Erythroblast (primary cell): ENCODE measurements at regions not wholly inside any gene's neighbourhood (a gene's known extent, or its start where the extent isn't known, plus 50 kb on each side); places are given as distances from the start of the nearest gene placed in this dataset.

ENCODE experiments used
- DNase-seq, 2 experiments: peaks; one replicate each; lab custom pipeline; 2025; lab: John Stamatoyannopoulos, UW
- GATA1 ChIP-seq: IDR thresholded peaks from 2 replicates; pipeline ENCODE4 v1.6.1; 2011; ENCODE audit warnings: low read depth, mild to moderate bottlenecking, control low read depth, low read length, moderate library complexity
- POLR2A ChIP-seq: IDR thresholded peaks from 2 replicates; pipeline ENCODE4 v1.6.1; 2011; ENCODE audit warnings: mild to moderate bottlenecking, low read length

DNA sequence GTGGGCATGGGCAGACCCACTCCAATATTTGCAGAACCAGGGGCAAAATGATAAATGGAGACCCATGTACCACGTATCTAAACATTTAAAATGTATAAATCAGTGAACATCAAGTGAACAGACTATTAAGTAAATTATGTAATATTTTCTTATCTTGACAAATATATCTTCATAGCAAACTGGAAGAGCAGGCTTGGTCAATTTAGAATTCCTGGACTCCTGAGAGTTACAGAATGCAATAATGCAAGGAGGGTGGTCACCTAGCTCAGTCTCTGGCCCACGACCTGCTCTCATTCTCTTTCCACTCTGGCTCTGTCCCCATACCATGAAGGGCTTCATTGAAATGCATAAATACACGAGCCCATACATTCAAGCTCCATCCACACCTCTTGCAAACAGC is 398.0 kb downstream of the ENC1 start:
- TF ChIP-seq POLR2A, result no peak
- TF ChIP-seq GATA1, result no peak
- DNase-seq, result no peak

DNA sequence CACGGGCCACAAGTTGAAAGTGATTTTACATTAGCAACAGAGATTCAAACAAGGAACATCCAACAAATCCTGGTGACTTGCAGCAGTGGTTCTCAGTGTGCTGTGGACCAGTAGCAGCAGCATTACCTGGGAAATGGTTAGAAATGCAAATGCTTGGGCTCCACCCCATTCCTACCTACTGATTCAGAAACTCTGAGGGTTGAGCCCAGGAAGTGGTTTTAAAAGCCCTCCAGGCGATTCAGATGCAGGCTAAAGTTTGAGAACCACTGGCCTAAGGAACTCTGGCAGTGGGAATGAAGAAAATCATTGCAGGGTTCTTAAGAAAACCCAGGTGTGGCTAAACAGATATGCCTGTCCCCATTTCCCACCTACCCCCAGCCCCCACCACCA is 398.8 kb downstream of the ENC1 start:
- no peak for TF ChIP-seq POLR2A
- no peak for TF ChIP-seq GATA1
- no peak for DNase-seq

DNA sequence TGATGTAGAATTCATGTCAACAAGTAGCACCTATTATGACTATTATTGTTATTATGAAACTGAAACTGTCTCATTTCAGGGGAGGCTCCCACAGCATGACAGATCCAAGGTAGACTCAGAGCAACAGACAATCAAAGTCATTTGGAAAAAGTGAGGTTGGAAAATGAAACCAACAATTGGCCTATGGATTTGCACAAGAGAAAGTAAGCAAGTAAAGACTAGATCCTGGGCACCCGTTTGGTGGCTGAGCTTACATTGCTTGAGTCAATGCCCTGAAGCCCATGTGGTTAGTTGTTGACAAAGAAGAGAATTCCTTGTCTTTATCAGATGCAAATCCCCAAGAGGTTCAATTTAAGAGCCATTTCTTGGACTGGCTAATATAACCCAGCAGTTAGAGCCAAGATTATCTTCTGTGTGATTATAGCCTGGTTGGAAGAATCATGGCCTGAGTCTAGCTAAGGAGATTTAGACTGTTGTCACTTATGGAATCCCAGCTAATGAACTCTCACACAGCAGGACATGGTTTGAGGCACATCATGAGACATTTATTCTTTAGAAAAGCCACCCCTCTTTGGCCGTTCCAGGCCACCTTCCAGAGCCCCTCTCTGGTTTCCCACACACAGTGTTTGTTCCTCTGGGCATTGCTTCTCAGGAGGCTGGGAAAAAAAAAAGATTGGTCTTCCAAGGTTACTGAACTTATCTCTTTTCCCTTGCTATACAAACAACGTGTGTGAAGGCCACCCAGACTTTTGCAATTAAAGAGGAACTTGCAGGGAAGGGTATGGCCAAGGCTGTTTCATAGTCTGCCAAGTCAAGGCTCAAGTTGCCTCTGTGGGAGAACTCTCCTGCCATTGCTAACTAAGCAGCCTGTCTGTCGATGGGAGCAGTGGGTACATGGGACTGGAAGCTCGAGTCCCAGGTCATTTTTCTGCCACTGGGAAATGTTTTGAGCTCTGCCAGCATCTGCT is 399.5 kb downstream of the ENC1 start:
- TF ChIP-seq POLR2A, result no peak
- TF ChIP-seq GATA1, result no peak
- DNase-seq, result no peak

DNA sequence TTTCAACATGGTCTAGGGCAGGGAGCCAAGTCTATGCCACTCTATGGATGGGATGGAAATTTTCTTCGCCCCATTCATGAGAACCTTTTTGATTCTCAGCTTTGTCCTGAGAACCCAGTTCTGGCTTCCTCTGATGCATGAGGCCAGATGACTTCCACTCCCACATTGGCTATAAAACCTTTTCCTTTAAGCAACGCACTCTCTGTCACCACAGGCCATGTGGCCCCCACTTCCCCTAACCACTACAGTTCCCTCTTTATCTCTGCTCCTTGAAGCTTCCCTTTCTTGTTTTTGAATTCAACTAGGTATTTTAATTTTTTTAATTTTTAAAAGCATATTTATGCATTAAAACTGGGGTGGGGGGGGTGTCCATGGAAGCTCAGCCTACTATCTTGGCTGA is 401.3 kb downstream of the ENC1 start:
- no peak for DNase-seq
- TF ChIP-seq POLR2A (no peak), GATA1 (no peak)

DNA sequence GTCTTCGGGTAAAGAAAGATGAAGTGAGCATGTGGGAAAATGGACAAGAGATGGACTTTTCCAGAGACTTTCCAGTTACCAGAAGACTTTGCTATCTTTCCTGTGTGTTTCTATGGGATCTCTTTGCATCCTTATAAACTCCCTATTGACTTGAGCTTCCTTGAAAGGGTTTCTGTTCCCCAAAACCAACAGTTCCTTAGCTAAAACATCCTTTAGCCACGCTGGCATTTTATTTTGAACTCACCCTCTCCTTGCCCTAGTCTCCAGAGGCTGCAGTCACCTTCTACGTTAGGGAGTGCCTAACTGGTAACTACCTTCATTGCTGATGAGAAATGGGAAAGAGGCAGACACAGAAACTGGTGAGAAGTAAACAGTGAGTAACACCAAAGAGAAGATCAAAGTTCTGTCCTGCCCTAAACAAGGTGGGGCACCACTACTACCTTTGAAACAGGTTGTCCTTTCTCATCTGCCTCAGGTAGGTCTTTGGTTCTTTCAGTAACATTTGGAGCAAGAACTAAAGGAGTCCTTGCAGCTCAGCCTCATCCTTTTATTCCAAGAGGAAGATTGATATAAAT is 402.9 kb downstream of the ENC1 start:
- TF ChIP-seq POLR2A (no peak), GATA1 (no peak)
- no peak for DNase-seq

DNA sequence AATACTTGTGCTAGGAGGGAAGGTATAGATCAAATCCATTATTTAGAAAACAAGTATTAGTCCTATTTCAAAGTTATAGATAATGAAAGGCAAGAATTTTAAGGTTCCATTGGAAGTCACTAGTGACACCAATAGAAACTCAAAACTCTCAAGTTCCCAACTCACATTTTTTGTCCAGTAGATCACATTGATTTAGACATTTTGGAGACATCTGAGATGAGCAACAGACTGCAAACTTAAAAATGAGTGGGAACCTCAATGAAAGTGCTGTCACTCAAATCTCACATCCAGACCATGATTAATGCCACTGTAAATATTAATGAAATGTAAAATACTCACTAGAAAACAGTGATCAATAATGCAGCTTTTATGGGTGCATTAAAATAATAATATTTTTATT is 405.0 kb downstream of the ENC1 start:
- no peak for DNase-seq
- TF ChIP-seq GATA1 (no peak), POLR2A (no peak)

DNA sequence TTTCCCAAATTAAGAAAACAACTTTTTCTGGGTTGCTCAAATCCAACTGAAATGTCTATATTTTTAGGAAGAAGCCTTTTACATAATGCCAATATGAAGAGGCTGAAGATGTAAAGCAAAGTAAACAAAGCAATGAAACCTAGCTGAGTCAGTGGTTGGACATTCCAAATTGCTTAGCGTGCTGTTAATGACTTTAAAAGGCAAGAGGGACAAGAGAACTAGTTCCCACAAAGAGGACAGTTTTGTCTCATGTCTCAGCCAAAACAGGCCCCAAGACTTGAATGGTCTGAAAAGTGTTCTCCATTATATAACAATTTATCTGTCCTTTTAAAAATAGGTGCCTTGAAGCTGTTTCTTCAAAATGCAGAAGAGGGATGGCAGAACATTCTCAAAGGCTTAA is 407.0 kb downstream of the ENC1 start:
- DNase-seq, result no peak
- TF ChIP-seq GATA1, result no peak
- no peak for TF ChIP-seq POLR2A

DNA sequence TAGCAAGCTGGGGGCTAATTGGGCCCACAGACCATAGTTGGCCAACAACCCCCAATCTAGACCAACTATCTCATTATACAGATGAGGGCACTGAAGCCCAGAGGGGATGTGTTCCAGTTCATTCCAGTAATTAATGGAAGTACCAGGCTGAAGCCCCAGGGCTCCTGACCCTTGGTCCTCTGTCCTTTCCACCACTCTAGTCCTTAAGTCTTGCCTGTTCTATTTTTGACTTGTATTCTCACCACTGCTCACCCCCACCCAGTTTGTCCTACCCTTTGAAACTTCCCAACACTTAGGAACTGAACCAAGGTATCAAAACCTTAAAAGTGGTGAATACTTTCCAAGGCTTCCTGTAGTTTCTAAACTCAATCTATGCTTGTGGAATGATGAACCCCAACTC is 407.4 kb downstream of the ENC1 start:
- DNase-seq, result no peak
- no peak for TF ChIP-seq POLR2A
- no peak for TF ChIP-seq GATA1

DNA sequence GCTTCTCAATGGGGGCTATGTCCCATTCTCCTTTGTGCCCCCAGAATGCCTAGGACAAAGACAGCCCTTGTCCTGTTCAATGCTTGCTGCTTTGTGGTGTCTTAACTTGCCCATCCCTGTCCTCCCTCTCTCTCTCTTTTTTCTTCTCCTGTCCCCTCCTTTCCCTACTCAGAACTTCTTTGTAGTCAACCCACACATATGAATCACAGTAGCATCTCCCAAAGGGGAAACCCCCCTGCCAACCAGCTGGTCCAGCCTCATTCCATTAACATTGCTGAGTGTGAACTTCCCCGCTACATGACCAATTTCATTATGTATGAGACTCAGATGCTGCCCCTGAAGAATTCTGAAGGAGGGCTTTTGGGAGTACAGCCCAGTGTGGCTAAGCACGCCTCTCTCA is 408.3 kb downstream of the ENC1 start:
- TF ChIP-seq POLR2A (no peak), GATA1 (no peak)
- no peak for DNase-seq

DNA sequence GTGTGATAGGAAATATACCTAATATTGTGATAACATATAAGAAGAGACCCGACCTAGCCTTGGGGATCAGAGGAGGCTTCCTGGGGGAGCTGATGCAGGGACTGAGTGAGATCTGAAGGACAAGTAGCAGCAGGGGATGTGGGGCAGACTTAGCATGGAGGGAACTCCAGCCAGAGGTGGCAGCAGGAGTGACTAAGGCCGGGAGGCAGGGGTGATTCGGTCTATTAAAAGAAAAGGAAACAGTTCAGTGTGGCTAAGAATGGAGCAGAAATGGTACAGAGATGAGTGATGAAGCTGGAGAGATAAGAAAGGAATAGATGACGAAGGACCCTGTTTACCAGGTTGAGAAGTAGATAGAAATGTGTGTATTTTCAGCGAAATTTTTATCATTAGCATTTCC is 408.8 kb downstream of the ENC1 start:
- TF ChIP-seq POLR2A (no peak), GATA1 (no peak)
- DNase-seq, result no peak

DNA sequence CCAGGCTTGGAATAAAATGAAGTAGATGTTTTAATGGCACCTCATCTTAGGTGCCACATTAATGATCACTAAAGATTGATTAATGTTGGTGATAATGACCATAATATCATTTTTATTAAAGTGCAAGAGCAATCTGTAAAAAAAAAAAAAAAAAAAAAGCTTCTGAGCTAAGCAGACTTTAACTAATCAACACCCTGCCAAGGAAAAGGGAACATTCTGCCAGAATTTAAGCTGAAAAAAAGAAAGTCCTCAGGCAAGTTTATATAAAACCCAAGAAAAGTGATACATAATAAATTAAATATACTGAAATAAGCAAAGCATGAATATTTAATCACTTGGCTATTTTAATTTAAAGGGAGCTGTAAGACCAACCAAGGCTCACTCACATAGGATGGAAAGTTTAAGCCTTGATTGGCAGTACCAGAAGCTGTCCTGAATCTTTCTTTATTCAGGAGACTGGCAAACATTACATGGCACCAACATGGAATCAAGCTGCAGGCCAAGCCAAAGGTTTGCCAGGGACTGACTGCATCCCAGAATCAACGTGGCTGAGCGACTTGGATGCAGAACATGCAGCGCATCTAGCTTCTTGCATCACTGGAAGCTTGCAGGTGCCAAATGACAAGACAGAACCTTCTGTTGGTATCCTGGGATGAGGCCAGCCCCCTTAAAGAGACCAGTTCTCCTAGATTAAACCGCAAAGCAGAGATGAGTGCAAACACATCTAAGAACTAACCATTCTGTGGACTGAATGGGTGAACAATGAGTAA is 413.6 kb downstream of the ENC1 start:
- no peak for DNase-seq
- TF ChIP-seq POLR2A (no peak), GATA1 (no peak)

DNA sequence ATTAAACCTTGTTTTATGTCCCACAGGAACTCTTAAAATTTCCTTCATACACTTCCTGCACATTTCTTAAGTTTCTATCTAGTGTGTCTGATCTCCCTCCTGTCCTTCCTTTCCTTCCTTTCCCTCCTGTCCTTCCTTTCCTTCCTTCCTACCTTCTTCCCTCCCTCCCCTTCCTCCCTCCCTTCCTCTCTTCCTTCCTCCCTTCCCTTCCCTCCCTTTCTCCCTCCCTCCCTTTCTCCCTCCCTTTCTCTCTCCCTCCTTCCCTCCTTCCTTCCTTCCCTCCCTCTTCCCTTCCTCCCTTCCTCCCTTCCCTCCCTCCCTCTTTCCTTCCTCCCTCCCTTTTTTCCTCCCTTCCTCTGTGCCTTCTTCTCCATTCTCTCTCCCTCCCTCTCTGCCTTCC is 414.9 kb downstream of the ENC1 start:
- no peak for DNase-seq
- TF ChIP-seq POLR2A (no peak), GATA1 (no peak)

DNA sequence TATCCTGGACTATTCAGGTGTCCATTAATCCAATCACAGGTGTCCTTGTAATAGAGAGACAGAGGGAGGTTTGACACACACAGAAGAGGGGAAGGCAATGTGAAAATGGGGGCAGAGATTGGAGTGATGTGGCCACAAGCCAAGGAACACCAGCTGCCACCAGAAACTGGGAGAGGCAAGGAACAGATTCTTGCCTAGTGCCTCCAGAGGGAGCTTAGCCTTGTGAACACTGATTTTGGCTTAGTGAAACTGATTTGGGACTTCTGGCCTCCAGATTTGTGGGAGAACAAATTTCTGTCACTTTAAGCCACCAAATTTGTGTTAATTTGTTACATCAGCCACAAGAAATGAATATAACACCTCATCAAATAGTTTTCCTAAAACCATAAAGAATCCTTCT is 416.2 kb downstream of the ENC1 start:
- TF ChIP-seq GATA1 (no peak), POLR2A (no peak)
- no peak for DNase-seq

DNA sequence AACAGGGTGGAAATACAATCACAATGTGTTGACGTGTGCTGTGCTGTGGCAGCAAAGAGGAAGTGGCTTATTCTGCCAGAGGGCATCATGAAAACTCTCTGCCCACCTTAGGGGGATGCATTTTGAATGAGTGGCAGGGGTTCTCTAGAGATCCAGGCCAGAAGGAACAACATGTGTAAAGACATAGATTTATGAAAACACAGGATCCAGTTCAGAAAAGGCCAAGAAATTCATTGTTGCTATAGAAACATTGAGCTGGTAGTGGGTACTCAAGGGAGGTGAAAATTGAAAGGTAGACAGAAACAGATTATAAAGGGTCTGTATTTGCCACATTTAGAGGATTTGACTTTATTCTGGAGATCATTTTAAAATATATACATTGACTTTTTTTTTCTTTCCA is 417.7 kb downstream of the ENC1 start:
- no peak for DNase-seq
- no peak for TF ChIP-seq GATA1
- TF ChIP-seq POLR2A, result no peak

DNA sequence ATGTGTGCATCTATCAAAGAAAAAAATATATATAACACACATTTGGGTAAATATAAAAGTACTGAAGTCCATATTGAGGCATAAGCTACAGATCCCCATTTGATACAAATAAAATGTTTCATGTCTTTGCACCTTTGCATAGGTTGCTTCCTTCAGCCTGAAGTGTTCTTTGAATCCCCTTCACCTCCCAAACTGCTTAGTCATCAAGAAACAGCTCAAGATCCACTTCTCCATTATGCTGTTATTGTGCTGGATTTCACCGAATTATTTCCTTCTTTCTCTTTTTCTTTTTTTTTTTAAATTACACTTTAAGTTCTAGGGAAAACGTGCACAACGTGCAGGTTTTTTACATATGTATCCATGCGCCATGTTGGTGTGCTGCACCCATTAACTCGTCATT is 419.1 kb downstream of the ENC1 start:
- no peak for DNase-seq
- TF ChIP-seq GATA1 (no peak), POLR2A (no peak)

DNA sequence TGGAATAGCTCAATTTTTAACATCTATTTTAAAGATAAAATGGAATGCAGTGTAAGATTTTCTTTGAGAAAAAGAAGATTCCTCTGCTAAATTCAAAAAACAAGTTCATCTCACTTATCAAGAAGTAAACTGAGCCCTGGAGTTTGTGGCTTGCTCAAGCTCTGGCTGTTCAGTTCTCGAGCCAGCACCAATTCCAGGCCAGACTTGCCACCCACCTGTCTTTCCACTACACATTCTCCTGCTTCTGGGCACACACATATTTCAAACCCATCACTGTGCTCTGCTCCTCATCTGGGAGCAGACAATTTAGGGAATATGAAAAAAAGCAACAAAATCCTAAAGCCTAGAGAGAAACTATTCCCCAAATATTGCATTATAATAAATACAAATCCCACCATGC is 424.5 kb downstream of the ENC1 start:
- no peak for DNase-seq
- TF ChIP-seq GATA1 (no peak), POLR2A (no peak)
